NT2/D1 (cell line): ENCODE measurements at regions not wholly inside any gene's neighbourhood (a gene's known extent, or its start where the extent isn't known, plus 50 kb on each side); places are given as distances from the start of the nearest gene placed in this dataset.

Experiments used
- YY1 ChIP-seq: IDR thresholded peaks from 2 replicates; pipeline ENCODE4 v1.6.1; 2011; ENCODE audit not compliant: insufficient read length, insufficient read depth
- ZNF274 ChIP-seq: IDR thresholded peaks from 2 replicates; pipeline ENCODE4 v1.6.1; 2011; ENCODE audit warnings: mild to moderate bottlenecking, low read depth, low read length

DNA sequence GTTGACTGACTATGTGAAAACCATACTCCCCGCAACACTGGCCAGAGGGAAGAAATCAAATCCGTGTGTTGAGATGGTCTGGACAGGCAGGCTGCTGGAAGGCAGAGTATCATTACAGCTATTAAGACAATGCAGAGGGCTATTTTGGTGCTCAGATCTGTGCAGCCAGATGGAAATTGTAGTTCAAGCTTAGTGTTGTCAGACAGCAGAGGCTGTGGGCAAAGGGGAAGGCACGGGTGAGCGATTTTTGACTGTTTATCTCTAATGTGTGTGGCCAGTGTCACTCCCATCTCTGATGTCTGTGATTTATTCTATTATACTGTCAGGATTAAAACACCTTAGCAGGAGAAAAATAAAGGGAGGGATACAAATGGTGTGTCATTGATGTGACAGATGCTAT, 984.4 kb upstream of the WWC1 start:
- TF ChIP-seq YY1 (no peak), ZNF274 (no peak)
